Neural cell (in vitro differentiated cells): ENCODE measurements at regions not wholly inside any gene's neighbourhood (a gene's known extent, or its start where the extent isn't known, plus 50 kb on each side); places are given as distances from the start of the nearest gene placed in this dataset.

Source experiments
- EP300 ChIP-seq: fragments of 450-650 bp; conservative IDR thresholded peaks from 2 replicates; pipeline ENCODE4 v1.6.1; 2014; ENCODE audit warnings: antibody characterized with exemption, mild to moderate bottlenecking, moderate library complexity; ENCODE audit not compliant: poor library complexity, severe bottlenecking
- EZH2 ChIP-seq: fragments of 200-600, 300-800 bp; shearing (Covaris generic), sonication (generic); IDR thresholded peaks from 2 replicates; pipeline ENCODE4 v1.6.1; 2014; ENCODE audit warnings: antibody characterized with exemption, low read length, borderline replicate concordance, mild to moderate bottlenecking; ENCODE audit not compliant: insufficient read depth, poor library complexity, severe bottlenecking
- MXI1 ChIP-seq: fragments of 450-650 bp; conservative IDR thresholded peaks from 2 replicates; pipeline ENCODE4 v1.6.1; 2014; ENCODE audit warnings: antibody characterized with exemption, mild to moderate bottlenecking; ENCODE audit not compliant: poor library complexity, severe bottlenecking
- POLR2AphosphoS5 ChIP-seq: IDR thresholded peaks from 2 replicates; pipeline ENCODE4 v1.6.1; 2012
- RAD21 ChIP-seq: fragments of 450-650 bp; conservative IDR thresholded peaks from 2 replicates; pipeline ENCODE4 v1.6.1; 2014; ENCODE audit warnings: antibody characterized with exemption, mild to moderate bottlenecking, moderate library complexity
- SMC3 ChIP-seq: fragments of 450-650 bp; conservative IDR thresholded peaks from 2 replicates; pipeline ENCODE4 v1.6.1; 2014; ENCODE audit warnings: antibody characterized with exemption, mild to moderate bottlenecking, moderate library complexity; ENCODE audit not compliant: poor library complexity
- TAF1 ChIP-seq: IDR thresholded peaks from 2 replicates; pipeline ENCODE4 v1.6.1; 2012; ENCODE audit warnings: low read depth
- TF ChIP-seq, protein P1 (sequence below): fragments of 450-650 bp; IDR thresholded peaks from 2 replicates; pipeline ENCODE4 v1.5.1; 2014; ENCODE audit warnings: antibody characterized with exemption, mild to moderate bottlenecking, moderate library complexity; ENCODE audit not compliant: poor library complexity, severe bottlenecking
- TF ChIP-seq, protein P2 (sequence below): IDR thresholded peaks from 2 replicates; pipeline ENCODE4 v1.6.1; 2012; ENCODE audit warnings: borderline replicate concordance

DNA sequence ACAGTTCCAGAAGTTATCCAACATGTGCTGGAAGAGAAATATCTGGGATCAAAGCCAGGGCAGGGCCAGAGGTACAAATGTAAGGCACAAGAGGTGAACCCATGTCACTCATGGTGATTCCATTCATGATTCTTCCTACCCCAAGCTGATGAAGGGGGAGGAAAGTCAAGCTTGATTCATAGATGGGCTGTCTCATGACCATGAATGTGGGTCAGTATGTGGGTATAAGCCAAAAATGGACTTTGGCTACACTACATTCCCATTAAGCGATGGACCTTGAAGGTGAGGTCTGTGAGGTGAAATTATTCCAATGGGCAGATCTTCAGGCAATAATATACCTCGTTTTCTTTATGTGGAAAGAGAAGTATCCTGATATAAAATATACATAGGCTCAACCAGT is 217.1 kb downstream of the BTG1 start:
- TF ChIP-seq, protein P1, sequence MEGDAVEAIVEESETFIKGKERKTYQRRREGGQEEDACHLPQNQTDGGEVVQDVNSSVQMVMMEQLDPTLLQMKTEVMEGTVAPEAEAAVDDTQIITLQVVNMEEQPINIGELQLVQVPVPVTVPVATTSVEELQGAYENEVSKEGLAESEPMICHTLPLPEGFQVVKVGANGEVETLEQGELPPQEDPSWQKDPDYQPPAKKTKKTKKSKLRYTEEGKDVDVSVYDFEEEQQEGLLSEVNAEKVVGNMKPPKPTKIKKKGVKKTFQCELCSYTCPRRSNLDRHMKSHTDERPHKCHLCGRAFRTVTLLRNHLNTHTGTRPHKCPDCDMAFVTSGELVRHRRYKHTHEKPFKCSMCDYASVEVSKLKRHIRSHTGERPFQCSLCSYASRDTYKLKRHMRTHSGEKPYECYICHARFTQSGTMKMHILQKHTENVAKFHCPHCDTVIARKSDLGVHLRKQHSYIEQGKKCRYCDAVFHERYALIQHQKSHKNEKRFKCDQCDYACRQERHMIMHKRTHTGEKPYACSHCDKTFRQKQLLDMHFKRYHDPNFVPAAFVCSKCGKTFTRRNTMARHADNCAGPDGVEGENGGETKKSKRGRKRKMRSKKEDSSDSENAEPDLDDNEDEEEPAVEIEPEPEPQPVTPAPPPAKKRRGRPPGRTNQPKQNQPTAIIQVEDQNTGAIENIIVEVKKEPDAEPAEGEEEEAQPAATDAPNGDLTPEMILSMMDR = no peak
- TF ChIP-seq EP300 (no peak), EZH2 (no peak), TAF1 (no peak), POLR2AphosphoS5 (no peak), SMC3 (no peak), RAD21 (no peak), MXI1 (no peak)
- TF ChIP-seq, protein P2, sequence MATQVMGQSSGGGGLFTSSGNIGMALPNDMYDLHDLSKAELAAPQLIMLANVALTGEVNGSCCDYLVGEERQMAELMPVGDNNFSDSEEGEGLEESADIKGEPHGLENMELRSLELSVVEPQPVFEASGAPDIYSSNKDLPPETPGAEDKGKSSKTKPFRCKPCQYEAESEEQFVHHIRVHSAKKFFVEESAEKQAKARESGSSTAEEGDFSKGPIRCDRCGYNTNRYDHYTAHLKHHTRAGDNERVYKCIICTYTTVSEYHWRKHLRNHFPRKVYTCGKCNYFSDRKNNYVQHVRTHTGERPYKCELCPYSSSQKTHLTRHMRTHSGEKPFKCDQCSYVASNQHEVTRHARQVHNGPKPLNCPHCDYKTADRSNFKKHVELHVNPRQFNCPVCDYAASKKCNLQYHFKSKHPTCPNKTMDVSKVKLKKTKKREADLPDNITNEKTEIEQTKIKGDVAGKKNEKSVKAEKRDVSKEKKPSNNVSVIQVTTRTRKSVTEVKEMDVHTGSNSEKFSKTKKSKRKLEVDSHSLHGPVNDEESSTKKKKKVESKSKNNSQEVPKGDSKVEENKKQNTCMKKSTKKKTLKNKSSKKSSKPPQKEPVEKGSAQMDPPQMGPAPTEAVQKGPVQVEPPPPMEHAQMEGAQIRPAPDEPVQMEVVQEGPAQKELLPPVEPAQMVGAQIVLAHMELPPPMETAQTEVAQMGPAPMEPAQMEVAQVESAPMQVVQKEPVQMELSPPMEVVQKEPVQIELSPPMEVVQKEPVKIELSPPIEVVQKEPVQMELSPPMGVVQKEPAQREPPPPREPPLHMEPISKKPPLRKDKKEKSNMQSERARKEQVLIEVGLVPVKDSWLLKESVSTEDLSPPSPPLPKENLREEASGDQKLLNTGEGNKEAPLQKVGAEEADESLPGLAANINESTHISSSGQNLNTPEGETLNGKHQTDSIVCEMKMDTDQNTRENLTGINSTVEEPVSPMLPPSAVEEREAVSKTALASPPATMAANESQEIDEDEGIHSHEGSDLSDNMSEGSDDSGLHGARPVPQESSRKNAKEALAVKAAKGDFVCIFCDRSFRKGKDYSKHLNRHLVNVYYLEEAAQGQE = no peak
